DND-41 (cell line): ENCODE measurements at regions not wholly inside any gene's neighbourhood (a gene's known extent, or its start where the extent isn't known, plus 50 kb on each side); places are given as distances from the start of the nearest gene placed in this dataset.

ENCODE experiments used
- ATAC-seq: fragments of 200-7000 bp; cut with Tn5 transposase; 3 replicates; pipeline ENCODE4 v1.9.1; 2021; ENCODE audit warnings: low read depth; ENCODE audit not compliant: insufficient read depth
- DNase-seq: peaks from one replicate; pipeline ENCODE4 v3.0.0-alpha.2; 2020
- H2AFZ ChIP-seq: 2 replicates; pipeline ENCODE4 v1.6.0; 2012; ENCODE audit warnings: low read depth, low read length
- H3K27ac ChIP-seq: 2 replicates; pipeline ENCODE4 v1.5.1; 2012; ENCODE audit warnings: low read length, inconsistent platforms
- H3K27me3 ChIP-seq: fragments of 200-600 bp; sonication (generic); 2 replicates; pipeline ENCODE4 v1.6.0; 2012; ENCODE audit warnings: low read length, mild to moderate bottlenecking, inconsistent platforms; ENCODE audit not compliant: insufficient read depth, poor library complexity
- H3K36me3 ChIP-seq: 2 replicates; pipeline ENCODE4 v1.5.1; 2012; ENCODE audit warnings: low read length, inconsistent platforms; ENCODE audit not compliant: insufficient read depth
- H3K4me1 ChIP-seq: 2 replicates; pipeline ENCODE4 v1.5.1; 2012; ENCODE audit warnings: mild to moderate bottlenecking, low read length; ENCODE audit not compliant: insufficient read depth
- H3K4me2 ChIP-seq: 2 replicates; pipeline ENCODE4 v1.6.0; 2012; ENCODE audit warnings: mild to moderate bottlenecking, moderate library complexity, low read length, inconsistent platforms; ENCODE audit not compliant: insufficient read depth
- H3K4me3 ChIP-seq, 2 experiments: fragments of 200-600 bp in 1 of 2; shearing (Covaris generic) in 1 of 2; 2 replicates each; pipeline ENCODE4 v1.5.1; 2012 to 2016; ENCODE audit warnings: inconsistent platforms in 2 of 2, low read length in 2 of 2, mild to moderate bottlenecking in 2 of 2, low read depth in 1 of 2, moderate library complexity in 1 of 2
- H3K79me2 ChIP-seq: 2 replicates; pipeline ENCODE4 v1.6.0; 2012; ENCODE audit warnings: low read length, inconsistent platforms; ENCODE audit not compliant: insufficient read depth
- H3K9ac ChIP-seq: 2 replicates; pipeline ENCODE4 v1.6.0; 2012; ENCODE audit warnings: low read depth, mild to moderate bottlenecking, inconsistent platforms, low read length, moderate library complexity
- H3K9me3 ChIP-seq: 2 replicates; pipeline ENCODE4 v1.5.1; 2012; ENCODE audit warnings: low read length, moderate library complexity, mild to moderate bottlenecking, inconsistent platforms; ENCODE audit not compliant: insufficient read depth, severe bottlenecking
- H4K20me1 ChIP-seq: 2 replicates; pipeline ENCODE4 v1.6.0; 2012; ENCODE audit warnings: low read length; ENCODE audit not compliant: insufficient read depth
- CTCF ChIP-seq: IDR thresholded peaks from 2 replicates; pipeline ENCODE4 v1.5.1; 2012; ENCODE audit warnings: borderline replicate concordance, low read length, moderate library complexity, mild to moderate bottlenecking; ENCODE audit not compliant: poor library complexity, severe bottlenecking; ENCODE audit errors: extremely low read depth
- EZH2 ChIP-seq: IDR thresholded peaks from 3 replicates; pipeline ENCODE4 v1.6.1; 2012; ENCODE audit warnings: borderline replicate concordance, low read depth, mild to moderate bottlenecking, moderate library complexity, low read length, inconsistent platforms; ENCODE audit not compliant: severe bottlenecking

GRCh38 chr1:224486801-224487583 lies 52.4 kb upstream of the WDR26 start:
- no peak overlapping the region for H3K27ac ChIP-seq
- H3K4me3 ChIP-seq = no peak overlapping the region
- H4K20me1 ChIP-seq = no peaks in the 10 kb centered on the region
- no peaks in the 10 kb centered on the region for H3K79me2 ChIP-seq
- no peaks in the 10 kb centered on the region for H3K4me1 ChIP-seq
- no peak overlapping the region for H3K9ac ChIP-seq
- DNase-seq (no peak), ATAC-seq (no peak)
- no peak overlapping the region for H3K4me2 ChIP-seq
- H3K9me3 ChIP-seq = no peaks in the 10 kb centered on the region
- H2AFZ ChIP-seq = no peak overlapping the region
- TF ChIP-seq EZH2 (no peak), CTCF (no peak)
- H3K36me3 ChIP-seq = no peaks in the 10 kb centered on the region
- H3K27me3 ChIP-seq = no peaks in the 10 kb centered on the region

- no peaks in the 10 kb centered on the region for H3K4me1 ChIP-seq
- H3K79me2 ChIP-seq = no peaks in the 10 kb centered on the region
- H3K9me3 ChIP-seq = no peaks in the 10 kb centered on the region
- no peak overlapping the region for H3K27ac ChIP-seq
- no peak for DNase-seq
- H3K4me3 ChIP-seq = no peak overlapping the region
- H3K27me3 ChIP-seq = no peaks in the 10 kb centered on the region
- H3K4me2 ChIP-seq = no peak overlapping the region
- H3K9ac ChIP-seq = no peak overlapping the region
- no peak for ATAC-seq
- TF ChIP-seq CTCF (no peak), EZH2 (no peak)
- no peaks in the 10 kb centered on the region for H4K20me1 ChIP-seq
- no peaks in the 10 kb centered on the region for H3K36me3 ChIP-seq
- H2AFZ ChIP-seq = no peak overlapping the region
These were observed 54.4 kb upstream of the WDR26 start for GRCh38 chr1:224488806-224489499.

- Histone ChIP-seq H3K27ac (no peak overlapping the region), H4K20me1 (no peaks in the 10 kb centered on the region), H3K4me1 (no peaks in the 10 kb centered on the region), H2AFZ (no peak overlapping the region), H3K4me3 (no peak overlapping the region), H3K79me2 (no peaks in the 10 kb centered on the region), H3K36me3 (no peaks in the 10 kb centered on the region), H3K27me3 (no peaks in the 10 kb centered on the region), H3K9me3 (no peaks in the 10 kb centered on the region), H3K4me2 (no peak overlapping the region), H3K9ac (no peak overlapping the region)
- TF ChIP-seq EZH2 (no peak), CTCF (no peak)
- ATAC-seq = no peak
- DNase-seq = no peak
These were observed 55.2 kb upstream of the WDR26 start for GRCh38 chr1:224489534-224490365.
